ENCODE measurements at regions not wholly inside any gene's neighbourhood (a gene's known extent, or its start where the extent isn't known, plus 50 kb on each side); places are given as distances from the start of the nearest gene placed in this dataset.
A peak's percentile ranks its signal among the peaks of the same experiment; 100 is the strongest.

DNA sequence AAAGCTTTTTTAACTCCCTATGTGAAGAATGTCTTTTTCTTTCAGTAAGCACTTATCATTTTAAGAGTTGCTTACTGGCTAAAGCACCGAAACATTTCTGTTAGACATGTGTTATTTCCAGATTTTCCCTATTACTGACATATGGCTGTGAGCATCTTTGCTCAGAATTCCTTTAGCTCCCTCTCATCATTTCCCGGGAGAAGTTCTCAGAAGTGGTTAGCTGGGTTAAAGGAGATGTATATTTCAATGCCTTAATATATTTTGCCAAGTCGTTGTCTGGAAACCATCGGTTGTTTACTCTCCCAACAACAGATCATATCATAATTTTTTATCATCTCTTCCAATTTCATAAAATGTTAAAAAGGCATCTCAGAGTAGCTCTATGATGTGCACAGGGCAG is 396.5 kb downstream of the OCA2 start:
- Mint-ChIP-seq H3K9me3 (peaks cover 18 to 21% of the 10 kb centered on the region in 2 donors), H3K27ac (no peak overlapping the region), H3K36me3 (no peaks in the 10 kb centered on the region)
- ATAC-seq, result no peak
- no peak for DNase-seq (ENCODE audit: low spot score in 2 of 2)

DNA sequence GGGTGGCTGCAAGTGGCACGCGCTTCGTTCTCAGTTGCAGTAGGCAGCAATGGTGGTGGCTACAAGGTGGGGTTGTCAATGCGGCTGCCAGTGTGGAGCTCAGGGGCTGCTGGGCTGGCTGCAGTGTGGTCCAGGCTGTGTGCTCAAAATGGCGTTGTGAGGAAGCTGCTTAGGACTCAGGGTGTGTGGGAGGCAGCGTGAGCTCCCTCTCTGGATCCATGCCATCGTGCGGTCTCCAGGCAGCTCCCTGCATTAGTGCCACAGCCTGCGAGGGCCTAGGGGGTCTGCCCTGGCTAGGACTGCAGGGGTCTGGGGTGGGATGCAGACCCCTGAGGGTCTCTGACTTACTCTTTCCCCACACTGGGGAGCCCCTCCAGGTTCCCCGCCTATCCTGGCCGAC is 397.2 kb downstream of the OCA2 start:
- DNase-seq (ENCODE audit: low spot score in 2 of 2) (no peak), ATAC-seq (no peak)
- H3K36me3 Mint-ChIP-seq, result no peaks in the 10 kb centered on the region
- peaks cover 18 to 21% of the 10 kb centered on the region in 2 donors for H3K9me3 Mint-ChIP-seq
- no peak overlapping the region for H3K27ac Mint-ChIP-seq

DNA sequence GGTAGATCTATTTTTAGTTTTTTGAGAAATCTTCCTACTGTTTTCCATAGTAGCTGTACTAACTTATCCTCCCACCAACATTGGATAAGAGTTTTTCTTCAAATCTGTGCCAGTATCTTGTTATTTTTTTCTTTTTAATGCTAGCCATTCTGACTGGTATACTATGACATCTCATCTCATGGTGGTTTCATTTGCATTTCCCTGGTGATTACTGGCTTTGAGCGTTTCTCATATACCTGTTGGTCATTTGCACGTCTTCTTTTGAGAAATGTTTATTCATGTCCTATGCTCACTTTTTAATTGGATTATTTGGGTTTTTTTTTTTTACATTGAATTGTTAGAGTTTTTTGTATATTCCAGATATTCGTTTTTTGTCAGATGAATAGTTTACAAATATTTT is 398.1 kb downstream of the OCA2 start:
- no peaks in the 10 kb centered on the region for H3K36me3 Mint-ChIP-seq
- H3K9me3 Mint-ChIP-seq, result peaks cover 18 to 21% of the 10 kb centered on the region in 2 donors
- DNase-seq (ENCODE audit: low spot score in 2 of 2), result no peak
- H3K27ac Mint-ChIP-seq, result no peak overlapping the region
- ATAC-seq, result no peak

DNA sequence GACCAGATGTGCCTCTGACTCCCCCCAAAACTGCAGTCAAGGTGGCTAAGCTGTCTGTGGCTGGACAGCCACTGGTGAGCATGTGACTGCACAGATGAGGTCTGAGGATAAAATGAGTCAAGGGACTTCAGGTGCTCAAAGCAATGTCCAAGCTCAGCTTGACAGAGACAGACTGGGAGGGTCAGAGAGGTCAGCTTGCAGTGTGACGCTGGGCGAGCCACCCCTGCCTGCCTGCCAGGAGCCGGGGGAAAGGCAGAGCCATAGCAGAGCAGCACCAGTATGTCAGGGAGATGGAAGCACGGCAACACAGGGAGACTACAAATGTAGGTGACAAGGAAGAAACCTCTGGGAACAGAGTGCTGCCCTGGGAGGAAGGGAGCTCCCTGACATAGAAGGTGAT is 399.4 kb downstream of the OCA2 start:
- Mint-ChIP-seq H3K27ac (no peak overlapping the region), H3K36me3 (no peaks in the 10 kb centered on the region), H3K9me3 (peaks cover 17 to 18% of the 10 kb centered on the region in 2 donors)
- DNase-seq (ENCODE audit: low spot score in 2 of 2), result no peak
- no peak for ATAC-seq

DNA sequence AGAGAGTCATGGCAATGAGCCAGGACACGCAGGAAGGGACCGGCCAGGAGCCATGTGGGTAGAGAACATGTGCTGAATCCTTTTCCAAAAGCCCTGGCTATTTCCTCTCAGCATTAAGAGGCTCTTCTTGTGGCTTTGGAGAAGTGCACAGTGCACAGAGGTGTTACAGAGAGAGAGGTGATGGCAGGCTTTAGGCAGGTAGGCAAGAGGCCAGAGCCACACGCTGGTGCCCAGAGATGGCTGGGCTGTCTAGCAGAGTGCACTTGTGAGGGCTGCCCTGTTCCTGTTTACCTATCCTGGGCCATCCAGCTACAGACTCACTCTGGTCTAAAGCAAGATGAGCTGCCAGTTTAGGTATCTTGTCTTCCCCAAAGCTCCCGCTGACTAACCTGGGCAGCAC is 402.6 kb downstream of the OCA2 start:
- DNase-seq (ENCODE audit: low spot score in 2 of 2), result no peak
- no peak for ATAC-seq
- Mint-ChIP-seq H3K27ac (no peak overlapping the region), H3K9me3 (peaks cover 0 to 8% of the 10 kb centered on the region in 2 donors), H3K36me3 (no peaks in the 10 kb centered on the region)

DNA sequence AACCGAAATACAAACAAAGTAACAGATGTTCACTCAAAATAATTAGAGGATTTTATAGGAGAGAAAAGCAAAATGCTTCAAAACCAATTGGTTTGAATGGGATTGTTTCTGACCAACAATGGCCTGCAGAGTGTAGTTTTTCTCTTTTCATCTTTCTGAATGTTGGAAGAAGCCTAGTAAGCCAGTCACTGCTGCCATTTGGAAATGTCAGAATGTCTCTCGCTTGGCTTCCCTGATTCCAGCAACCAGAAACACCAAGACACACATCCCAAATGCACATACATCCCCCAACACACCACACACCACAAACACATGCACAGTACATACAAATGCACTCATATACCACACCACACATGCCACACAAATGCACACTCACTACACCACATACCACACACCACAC is 403.4 kb downstream of the OCA2 start:
- H3K27ac Mint-ChIP-seq, result no peak overlapping the region
- no peak for ATAC-seq
- DNase-seq (ENCODE audit: low spot score in 2 of 2), result no peak
- H3K36me3 Mint-ChIP-seq, result no peaks in the 10 kb centered on the region
- H3K9me3 Mint-ChIP-seq, result peaks cover 6 to 13% of the 10 kb centered on the region in 2 donors

DNA sequence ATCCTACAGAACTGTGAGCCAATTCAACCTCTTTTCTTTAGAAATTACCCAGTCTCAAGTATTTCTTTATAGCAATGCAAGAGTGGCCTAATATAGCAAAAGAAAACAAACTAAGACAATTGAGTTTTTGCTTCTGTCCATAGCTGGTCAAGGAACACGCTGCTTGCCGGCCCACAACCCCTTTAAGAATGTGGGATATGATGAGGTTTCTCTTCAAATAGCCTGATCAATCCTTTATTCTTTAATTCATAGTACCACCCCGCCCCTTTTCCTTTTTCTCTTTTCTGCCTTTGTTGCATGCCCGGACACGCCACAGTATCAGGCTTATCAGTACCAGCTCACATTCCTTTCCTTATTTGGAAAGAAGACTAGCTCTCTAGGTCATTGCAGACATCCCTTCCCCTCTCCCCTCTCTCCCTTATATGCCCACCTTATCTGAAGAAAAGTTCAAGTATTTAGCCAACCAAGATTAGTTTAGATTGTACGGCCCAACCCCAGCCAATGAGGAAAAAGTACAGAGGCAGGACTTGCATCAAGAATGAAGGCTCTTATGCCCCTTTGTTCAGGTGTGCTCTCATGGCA is 404.5 kb downstream of the OCA2 start:
- Mint-ChIP-seq H3K36me3 (no peaks in the 10 kb centered on the region), H3K9me3 (peaks cover 7 to 16% of the 10 kb centered on the region in 2 donors), H3K27ac (no peak overlapping the region)
- no peak for ATAC-seq
- DNase-seq (ENCODE audit: low spot score in 2 of 2), result no peak

DNA sequence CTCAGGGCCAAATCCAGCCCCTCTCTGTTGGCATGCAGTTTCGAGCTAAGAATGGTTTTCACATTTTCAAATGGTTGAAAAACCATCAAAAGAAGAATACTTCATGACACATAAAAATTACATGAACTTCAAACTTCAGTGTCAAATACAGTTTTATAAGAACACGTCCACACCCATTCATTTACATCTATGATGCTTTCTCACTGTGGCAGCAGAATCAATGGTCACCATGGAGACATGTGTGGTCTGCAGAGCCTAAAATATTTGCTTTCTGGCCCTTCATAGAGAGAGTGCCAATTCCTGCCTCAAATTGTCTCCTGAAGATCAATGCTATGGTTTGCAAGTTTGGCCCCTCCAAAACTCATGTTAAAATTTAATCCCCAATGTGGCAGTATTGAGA is 405.8 kb downstream of the OCA2 start:
- ATAC-seq (no peak), DNase-seq (ENCODE audit: low spot score in 2 of 2) (no peak)
- no peak overlapping the region for H3K27ac Mint-ChIP-seq
- H3K36me3 Mint-ChIP-seq, result no peaks in the 10 kb centered on the region
- peaks cover 7 to 13% of the 10 kb centered on the region in 2 donors for H3K9me3 Mint-ChIP-seq

DNA sequence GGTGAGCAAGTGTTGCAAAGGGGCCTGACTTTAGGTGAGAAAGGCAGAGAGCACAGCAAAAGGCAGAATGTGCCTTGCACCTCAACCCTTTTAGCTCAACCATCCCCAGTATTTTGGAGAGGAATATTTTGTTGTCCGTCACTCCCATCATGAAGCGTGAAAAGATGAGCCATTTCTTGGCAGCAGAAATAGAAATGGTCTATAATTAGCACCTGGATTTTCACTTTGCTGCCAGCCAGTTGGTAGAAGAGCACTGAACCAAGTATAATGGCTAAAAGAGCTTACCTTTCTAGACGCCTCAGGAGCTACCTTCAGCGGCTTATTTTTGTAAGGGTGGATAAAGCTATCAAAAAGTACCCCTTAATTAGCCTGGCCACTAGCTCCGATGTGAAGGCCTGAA is 406.7 kb downstream of the OCA2 start:
- DNase-seq (ENCODE audit: low spot score in 2 of 2) (no peak), ATAC-seq (no peak)
- Mint-ChIP-seq H3K9me3 (peaks cover 7 to 13% of the 10 kb centered on the region in 2 donors), H3K27ac (no peak overlapping the region), H3K36me3 (no peaks in the 10 kb centered on the region)

DNA sequence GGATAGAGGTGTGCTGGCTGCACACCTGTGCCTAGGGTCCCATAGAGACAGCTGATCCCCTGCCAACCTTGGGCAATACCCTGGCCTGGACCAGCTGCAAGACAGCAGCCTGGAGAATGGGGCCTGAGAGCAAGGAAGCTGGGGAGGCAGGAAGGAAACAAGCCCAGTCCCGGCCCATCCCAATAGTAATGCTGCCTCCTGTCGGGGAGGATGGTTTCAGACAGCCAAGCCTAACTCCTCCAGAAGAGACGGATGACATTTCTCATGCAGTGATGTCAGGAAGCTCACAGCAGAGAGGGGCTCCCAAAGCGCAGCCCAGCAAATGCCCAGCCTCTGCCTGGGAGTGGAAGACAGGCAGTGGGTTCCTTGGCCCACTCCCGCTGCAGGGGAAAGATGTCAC is 408.8 kb downstream of the OCA2 start:
- Mint-ChIP-seq H3K27ac (no peak overlapping the region), H3K9me3 (peaks cover 7 to 13% of the 10 kb centered on the region in 2 donors), H3K36me3 (no peaks in the 10 kb centered on the region)
- ATAC-seq (no peak), DNase-seq (ENCODE audit: low spot score in 2 of 2) (no peak)

DNA sequence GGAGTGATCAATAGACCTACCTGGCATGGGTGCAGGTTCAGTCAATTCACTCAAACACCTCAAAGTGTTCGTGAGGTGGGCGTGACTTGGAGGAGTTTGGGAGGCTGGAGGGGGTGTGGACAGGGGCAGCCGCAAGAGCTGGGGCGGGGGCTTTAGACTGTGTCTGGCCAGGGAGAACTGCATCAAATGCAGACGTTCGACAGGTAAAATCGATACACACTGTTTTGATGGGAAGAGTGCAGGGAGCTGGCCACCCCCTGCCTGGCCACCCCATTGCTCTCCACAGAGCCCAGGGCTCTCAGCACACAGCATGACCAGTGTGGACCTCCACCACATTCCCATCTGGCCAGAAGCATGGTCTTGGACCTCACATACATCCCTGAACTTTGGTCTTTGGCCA is 412.1 kb downstream of the OCA2 start:
- DNase-seq (ENCODE audit: low spot score in 2 of 2) (no peak), ATAC-seq (no peak)
- H3K27ac Mint-ChIP-seq, result no peak overlapping the region
- H3K36me3 Mint-ChIP-seq, result no peaks in the 10 kb centered on the region
- peaks cover 7 to 18% of the 10 kb centered on the region in 2 donors for H3K9me3 Mint-ChIP-seq

DNA sequence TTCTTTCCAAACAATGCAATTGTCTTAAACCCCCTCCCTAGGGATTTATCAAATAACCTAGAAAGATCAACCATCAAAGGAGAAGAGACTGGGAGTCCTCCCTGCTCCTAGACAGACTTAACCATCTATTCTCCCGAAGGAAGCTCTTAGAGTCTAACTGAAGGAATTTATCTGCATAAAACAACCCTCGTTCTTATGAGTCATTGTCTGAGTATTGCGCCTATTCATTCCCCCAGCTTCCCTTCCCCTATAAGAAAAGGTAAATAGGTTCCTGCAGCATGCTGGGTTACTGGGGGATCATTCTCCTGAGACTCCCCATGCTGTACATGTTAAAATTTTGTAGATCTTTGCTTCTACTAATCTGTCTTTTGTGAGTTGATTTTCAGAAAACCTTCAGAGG is 412.7 kb downstream of the OCA2 start:
- Mint-ChIP-seq H3K36me3 (no peaks in the 10 kb centered on the region), H3K9me3 (peaks cover 11 to 15% of the 10 kb centered on the region in 2 donors), H3K27ac (no peak overlapping the region)
- ATAC-seq, result no peak
- no peak for DNase-seq (ENCODE audit: low spot score in 2 of 2)

DNA sequence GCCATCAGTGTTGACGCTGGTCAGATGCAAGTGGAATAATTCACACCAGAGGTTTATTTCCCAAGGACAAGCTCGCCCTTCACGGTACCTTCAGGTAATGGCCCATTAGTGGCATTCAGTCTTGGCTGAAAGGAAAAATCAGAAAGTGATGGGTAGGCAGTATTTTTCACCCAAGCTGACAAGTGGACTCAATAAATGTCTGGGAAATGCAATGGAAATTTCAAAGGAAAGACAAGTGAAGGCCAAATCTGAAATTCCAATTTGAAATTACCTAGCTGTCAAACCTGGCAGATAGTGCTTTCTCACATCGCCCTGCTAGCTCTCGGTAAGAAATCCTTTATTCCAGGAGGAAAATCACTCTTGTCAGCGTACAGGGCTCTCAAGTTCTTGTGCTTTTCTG is 413.5 kb downstream of the OCA2 start:
- no peaks in the 10 kb centered on the region for H3K36me3 Mint-ChIP-seq
- H3K27ac Mint-ChIP-seq, result no peak overlapping the region
- DNase-seq (ENCODE audit: low spot score in 2 of 2), result no peak
- no peak for ATAC-seq
- peaks cover 4 to 8% of the 10 kb centered on the region in 2 donors for H3K9me3 Mint-ChIP-seq

DNA sequence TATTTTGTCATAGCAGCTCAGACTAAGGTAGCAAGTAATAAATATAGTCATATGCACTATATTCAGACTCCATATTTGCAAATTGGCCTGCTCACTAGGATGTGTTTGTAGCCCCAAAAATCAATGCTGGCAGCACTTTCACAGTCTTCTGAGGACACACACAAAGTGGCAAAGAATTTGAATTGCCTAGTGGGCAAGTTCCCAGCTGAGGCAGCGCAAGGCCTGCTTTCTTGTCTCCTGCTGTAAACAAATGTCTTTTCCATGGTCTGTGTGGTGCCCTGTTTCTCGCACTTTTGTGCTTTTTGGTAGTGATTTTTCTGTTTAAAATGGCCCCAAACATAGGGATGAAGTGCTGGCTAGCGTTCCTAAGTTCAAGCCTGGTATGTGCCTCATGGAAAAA is 416.0 kb downstream of the OCA2 start:
- DNase-seq (ENCODE audit: low spot score in 2 of 2) (no peak), ATAC-seq (no peak)
- no peak overlapping the region for H3K27ac Mint-ChIP-seq
- H3K9me3 Mint-ChIP-seq, result peaks cover 4 to 5% of the 10 kb centered on the region in 2 donors
- no peaks in the 10 kb centered on the region for H3K36me3 Mint-ChIP-seq

DNA sequence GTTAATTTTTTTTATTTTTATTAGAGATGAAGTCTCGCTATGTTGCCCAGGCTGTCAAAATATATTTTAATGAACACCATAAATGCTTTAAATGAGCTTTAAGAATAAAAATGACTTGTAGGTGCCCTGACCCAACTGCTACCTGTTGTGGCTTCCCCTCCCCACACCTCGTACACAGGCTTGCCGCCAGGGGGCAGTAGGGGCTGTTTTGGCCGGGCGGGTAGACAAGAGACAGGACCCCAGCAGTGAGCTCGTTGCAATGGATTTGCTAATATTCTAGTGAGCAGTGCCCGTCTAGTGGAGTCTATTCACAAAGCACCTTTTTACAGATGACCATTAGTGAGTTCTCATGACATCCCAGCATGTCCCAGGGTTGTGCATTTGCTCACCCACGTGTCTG is 418.1 kb downstream of the OCA2 start:
- Mint-ChIP-seq H3K27ac (no peak overlapping the region), H3K9me3 (peaks cover 4 to 5% of the 10 kb centered on the region in 2 donors), H3K36me3 (no peaks in the 10 kb centered on the region)
- ATAC-seq (no peak), DNase-seq (ENCODE audit: low spot score in 2 of 2) (peak in 1 of 2 donors; percentile 54)

DNA sequence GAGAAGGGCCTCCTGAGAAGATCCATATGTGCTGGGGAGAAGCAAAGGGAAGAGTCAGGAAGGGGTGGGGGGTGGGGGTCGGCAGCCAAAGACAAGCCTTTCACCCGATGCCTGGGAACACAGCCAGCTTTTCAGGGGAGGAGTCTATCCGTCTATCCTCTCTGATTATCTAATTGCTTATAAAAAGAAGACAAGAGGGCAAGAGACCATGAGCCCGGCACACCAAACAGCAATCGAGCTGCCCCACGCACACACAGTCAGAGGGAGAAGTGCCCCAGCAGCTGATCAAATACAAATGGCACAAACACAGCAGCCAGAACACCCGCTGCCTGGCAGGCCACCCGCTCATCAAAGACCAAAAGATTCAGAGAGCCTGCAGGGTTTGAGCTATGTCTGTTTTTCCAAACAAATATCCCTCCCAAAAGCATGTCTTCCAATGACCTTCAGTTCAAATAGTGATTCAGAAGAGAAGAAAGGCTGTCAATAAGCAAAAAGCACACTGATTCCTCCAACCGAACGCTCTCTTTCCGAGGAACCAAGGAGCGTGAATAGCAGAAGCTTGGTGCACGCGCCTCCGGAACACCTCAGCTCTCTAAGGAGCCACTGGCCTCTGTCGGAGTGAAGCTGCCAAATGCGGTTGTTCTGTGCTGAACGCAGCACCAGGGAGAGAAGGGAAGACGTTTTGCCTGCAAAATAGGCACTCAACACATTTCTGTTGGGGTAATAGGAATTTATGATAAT is 419.2 kb downstream of the OCA2 start:
- ATAC-seq (no peak), DNase-seq (ENCODE audit: low spot score in 2 of 2) (no peak)

DNA sequence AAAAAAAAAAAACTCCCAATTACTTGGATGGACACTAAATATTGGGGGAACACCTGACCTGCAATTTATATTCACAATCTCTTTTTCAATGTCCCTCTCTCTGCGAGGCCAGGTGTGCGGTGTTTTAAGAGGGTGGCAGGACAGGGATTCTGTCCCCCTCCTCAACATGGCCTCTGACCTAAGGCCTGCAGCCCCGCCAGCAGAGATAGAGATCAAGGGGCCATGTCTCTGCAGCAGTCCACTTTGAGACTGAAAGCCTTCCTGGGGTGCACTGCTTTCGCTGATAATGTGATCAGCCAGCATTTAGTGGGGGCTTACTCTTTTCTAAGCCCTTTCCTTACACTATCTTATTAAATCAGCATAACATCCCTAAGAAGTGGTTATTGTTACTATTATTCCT is 419.9 kb downstream of the OCA2 start:
- DNase-seq (ENCODE audit: low spot score in 2 of 2), result no peak
- no peaks in the 10 kb centered on the region for H3K36me3 Mint-ChIP-seq

More for the DNA sequence above, 419.2 kb downstream of the OCA2 start:
- no peaks in the 10 kb centered on the region for H3K36me3 Mint-ChIP-seq
- peaks cover 4 to 5% of the 10 kb centered on the region in 2 donors for H3K9me3 Mint-ChIP-seq
- H3K27ac Mint-ChIP-seq, result no peak overlapping the region

DNA sequence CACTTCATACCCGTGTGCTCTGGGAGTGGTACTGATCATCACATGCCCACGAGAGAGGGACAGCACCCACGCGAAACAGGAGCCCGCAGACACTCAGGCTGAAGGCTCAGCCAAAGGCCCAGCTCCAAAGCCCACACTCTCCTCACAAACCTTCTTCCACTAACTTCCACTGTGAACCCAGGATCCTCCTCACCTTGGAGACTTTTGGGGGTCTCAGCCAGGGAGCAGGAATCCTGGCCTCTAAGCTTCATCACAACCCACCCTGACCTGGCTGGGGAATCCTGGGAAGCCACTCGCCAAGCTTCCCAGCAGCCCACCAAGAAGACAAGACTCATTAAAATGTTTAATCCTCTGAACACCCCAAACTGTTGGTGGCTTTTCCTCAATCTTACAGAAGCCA is 421.2 kb downstream of the OCA2 start:
- H3K36me3 Mint-ChIP-seq, result peaks cover 0 to 4% of the 10 kb centered on the region in 2 donors
- no peak overlapping the region for H3K27ac Mint-ChIP-seq
- ATAC-seq (no peak), DNase-seq (ENCODE audit: low spot score in 2 of 2) (no peak)
- peaks cover 3 to 4% of the 10 kb centered on the region in 2 donors for H3K9me3 Mint-ChIP-seq

More for the DNA sequence above, 419.9 kb downstream of the OCA2 start:
- H3K9me3 Mint-ChIP-seq, result peaks cover 2 to 4% of the 10 kb centered on the region in 2 donors
- no peak for ATAC-seq
- no peak overlapping the region for H3K27ac Mint-ChIP-seq
